ENCODE measurements at regions not wholly inside any gene's neighbourhood (a gene's known extent, or its start where the extent isn't known, plus 50 kb on each side); places are given as distances from the start of the nearest gene placed in this dataset.

DNA sequence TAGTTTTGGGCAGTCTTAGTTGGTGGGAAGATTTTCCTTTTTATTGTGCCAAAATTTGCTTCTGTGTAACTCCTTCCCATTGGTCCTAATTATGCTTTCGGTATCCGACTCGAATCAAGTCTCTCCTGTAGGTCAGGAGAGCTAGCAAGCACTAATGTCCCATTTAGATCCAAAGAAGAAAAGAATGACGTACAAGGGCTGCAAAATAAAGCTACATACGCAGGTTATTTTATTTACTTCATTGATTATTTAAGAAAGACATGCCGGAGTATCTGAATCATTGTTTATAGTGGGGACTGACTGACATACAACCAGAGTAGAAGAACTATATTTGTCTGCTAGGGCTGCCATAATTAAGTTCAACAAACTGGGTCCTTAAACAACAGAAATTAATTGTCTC, 648.5 kb downstream of the CPS1 start:
- TF ChIP-seq TARDBP (IDR thresholded peaks at IDR 0.05) (no peak), NFRKB (IDR thresholded peaks at IDR 0.05) (no peak)
